Esophagus squamous epithelium (tissue), 4 donors: ENCODE measurements at regions not wholly inside any gene's neighbourhood (a gene's known extent, or its start where the extent isn't known, plus 50 kb on each side); places are given as distances from the start of the nearest gene placed in this dataset.

Source experiments
- POLR2A ChIP-seq, 4 donors: fragments of 450-650 bp; IDR thresholded peaks; one replicate each; pipeline ENCODE4 v1.6.1; 2017; ENCODE audit warnings: antibody characterized with exemption in 4 of 4, mild to moderate bottlenecking in 4 of 4, moderate library complexity in 3 of 4
- TF ChIP-seq, protein P1 (sequence below), 6 experiments: fragments of 450-650 bp in 4 of 6; fragments of 200-600 bp in 2 of 6; sonication (generic) in 2 of 6; IDR thresholded peaks; one replicate each; pipeline ENCODE4 v1.5.1; 2016 to 2019; ENCODE audit warnings: antibody characterized with exemption in 6 of 6, mild to moderate bottlenecking in 4 of 6, moderate library complexity in 4 of 6

DNA sequence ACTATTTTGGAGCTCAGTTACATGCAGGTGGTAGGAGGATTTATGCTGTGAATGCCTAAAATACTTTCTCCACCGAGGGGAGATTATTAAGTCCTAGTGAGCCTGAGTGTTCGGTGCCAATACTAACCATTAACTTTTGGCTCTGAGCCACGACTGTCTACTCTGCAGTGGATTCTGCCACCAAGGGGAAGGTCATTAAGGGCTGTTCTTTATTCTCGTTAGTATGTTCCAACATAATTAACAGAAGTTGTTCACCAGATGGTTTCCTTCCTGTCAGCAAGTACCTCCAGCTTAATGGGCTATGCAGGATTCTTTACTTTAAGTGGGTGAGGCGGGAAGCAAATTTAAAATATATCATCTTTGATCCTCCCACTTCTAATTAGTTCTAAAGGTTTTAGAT lies 326.3 kb downstream of the BMP4 start:
- TF ChIP-seq, protein P1, sequence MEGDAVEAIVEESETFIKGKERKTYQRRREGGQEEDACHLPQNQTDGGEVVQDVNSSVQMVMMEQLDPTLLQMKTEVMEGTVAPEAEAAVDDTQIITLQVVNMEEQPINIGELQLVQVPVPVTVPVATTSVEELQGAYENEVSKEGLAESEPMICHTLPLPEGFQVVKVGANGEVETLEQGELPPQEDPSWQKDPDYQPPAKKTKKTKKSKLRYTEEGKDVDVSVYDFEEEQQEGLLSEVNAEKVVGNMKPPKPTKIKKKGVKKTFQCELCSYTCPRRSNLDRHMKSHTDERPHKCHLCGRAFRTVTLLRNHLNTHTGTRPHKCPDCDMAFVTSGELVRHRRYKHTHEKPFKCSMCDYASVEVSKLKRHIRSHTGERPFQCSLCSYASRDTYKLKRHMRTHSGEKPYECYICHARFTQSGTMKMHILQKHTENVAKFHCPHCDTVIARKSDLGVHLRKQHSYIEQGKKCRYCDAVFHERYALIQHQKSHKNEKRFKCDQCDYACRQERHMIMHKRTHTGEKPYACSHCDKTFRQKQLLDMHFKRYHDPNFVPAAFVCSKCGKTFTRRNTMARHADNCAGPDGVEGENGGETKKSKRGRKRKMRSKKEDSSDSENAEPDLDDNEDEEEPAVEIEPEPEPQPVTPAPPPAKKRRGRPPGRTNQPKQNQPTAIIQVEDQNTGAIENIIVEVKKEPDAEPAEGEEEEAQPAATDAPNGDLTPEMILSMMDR (IDR thresholded peaks at IDR 0.05), result no peak
- TF ChIP-seq POLR2A (IDR thresholded peaks at IDR 0.05), result no peak
